Epithelial cell of proximal tubule (primary cell): ENCODE measurements at regions not wholly inside any gene's neighbourhood (a gene's known extent, or its start where the extent isn't known, plus 50 kb on each side); places are given as distances from the start of the nearest gene placed in this dataset.

Source experiments
- DNase-seq: peaks from one replicate; pipeline ENCODE4 v3.0.0-alpha.2; 2011; ENCODE audit warnings: low read depth
- H3K4me3 ChIP-seq: 2 replicates; pipeline ENCODE4 v1.5.1; 2011; ENCODE audit warnings: low read depth, mild to moderate bottlenecking, low read length
- TF ChIP-seq, protein P1 (sequence below): conservative IDR thresholded peaks from 2 replicates; pipeline ENCODE4 v1.5.1; 2012; ENCODE audit warnings: low read depth, mild to moderate bottlenecking, low read length

- DNase-seq = no peak
- TF ChIP-seq, protein P1, sequence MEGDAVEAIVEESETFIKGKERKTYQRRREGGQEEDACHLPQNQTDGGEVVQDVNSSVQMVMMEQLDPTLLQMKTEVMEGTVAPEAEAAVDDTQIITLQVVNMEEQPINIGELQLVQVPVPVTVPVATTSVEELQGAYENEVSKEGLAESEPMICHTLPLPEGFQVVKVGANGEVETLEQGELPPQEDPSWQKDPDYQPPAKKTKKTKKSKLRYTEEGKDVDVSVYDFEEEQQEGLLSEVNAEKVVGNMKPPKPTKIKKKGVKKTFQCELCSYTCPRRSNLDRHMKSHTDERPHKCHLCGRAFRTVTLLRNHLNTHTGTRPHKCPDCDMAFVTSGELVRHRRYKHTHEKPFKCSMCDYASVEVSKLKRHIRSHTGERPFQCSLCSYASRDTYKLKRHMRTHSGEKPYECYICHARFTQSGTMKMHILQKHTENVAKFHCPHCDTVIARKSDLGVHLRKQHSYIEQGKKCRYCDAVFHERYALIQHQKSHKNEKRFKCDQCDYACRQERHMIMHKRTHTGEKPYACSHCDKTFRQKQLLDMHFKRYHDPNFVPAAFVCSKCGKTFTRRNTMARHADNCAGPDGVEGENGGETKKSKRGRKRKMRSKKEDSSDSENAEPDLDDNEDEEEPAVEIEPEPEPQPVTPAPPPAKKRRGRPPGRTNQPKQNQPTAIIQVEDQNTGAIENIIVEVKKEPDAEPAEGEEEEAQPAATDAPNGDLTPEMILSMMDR = no peak
- H3K4me3 ChIP-seq = no peak overlapping the region
Measured at GRCh38 chr5:164377746-164378145, 872.3 kb downstream of the MAT2B start.

DNA sequence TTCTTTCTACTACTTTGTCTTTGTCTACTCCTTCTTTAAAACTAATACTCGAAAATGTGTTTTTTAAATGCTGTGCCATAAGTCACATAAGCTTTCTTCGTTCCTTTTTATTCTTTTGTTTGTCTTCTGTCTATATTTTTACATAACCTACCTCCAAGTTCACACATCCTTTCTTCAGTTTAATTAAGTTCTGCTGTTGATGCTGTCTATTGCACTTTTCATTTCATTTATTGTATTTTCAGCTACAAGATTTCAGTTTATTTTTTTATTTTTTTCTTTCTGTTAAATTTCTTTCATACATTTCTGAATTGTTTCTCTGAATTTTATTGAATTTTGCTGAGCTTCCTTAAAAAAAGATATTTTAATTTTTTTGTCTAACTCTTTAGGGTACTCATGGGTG, 878.2 kb downstream of the MAT2B start:
- no peak for DNase-seq
- no peak overlapping the region for H3K4me3 ChIP-seq
- TF ChIP-seq, protein P1 = no peak

GRCh38 chr5:164392531-164392930, 887.1 kb downstream of the MAT2B start:
- DNase-seq = no peak
- TF ChIP-seq, protein P1 = no peak
- no peak overlapping the region for H3K4me3 ChIP-seq

DNA sequence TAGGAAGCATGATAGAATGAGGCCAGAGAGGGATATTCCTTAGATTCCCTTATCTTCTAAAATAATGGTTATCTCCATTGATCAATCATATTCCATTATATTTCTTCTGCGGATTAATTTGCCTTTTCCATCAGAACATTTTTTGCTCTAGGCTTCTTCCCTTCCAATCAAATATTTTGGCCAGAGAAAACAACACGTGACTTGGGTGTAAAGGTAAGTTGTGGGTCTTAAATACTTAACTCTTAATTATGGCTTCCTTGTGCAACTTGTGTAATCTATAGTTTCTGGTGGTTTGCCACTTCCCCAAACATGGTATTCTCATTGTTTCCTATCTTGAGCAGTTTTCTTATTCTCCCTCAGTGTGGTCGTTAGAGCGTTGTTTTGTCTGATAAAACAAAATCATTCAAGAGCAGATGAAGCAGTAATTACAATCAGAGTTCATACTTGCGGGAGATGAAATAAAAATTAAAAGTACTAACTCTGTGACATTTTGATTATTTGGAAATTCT, 889.3 kb downstream of the MAT2B start:
- TF ChIP-seq, protein P1 = no peak
- no peak for DNase-seq
- no peak overlapping the region for H3K4me3 ChIP-seq

GRCh38 chr5:164412531-164412930, 907.1 kb downstream of the MAT2B start:
- H3K4me3 ChIP-seq = no peak overlapping the region
- TF ChIP-seq, protein P1 = no peak
- DNase-seq = no peak

- TF ChIP-seq, protein P1 = no peak
- no peak for DNase-seq
- no peak overlapping the region for H3K4me3 ChIP-seq
Measured at GRCh38 chr5:164420161-164420560, 914.7 kb downstream of the MAT2B start.

- no peak overlapping the region for H3K4me3 ChIP-seq
- DNase-seq = no peak
- TF ChIP-seq, protein P1 = peak; percentile 37
Measured at GRCh38 chr5:164422400-164422799, 917.0 kb downstream of the MAT2B start.
